ENCODE measurements at regions not wholly inside any gene's neighbourhood (a gene's known extent, or its start where the extent isn't known, plus 50 kb on each side); places are given as distances from the start of the nearest gene placed in this dataset.

GRCh38 chr20:11452326-11452725 lies 465.4 kb upstream of the BTBD3 start:
- H3K4me2 ChIP-seq = no peak overlapping the region
- H3K36me3 ChIP-seq (ENCODE audit: insufficient read depth) = no peaks in the 10 kb centered on the region
- no peaks in the 10 kb centered on the region for H3K79me2 ChIP-seq (ENCODE audit: insufficient read depth, low read depth)
- no peak overlapping the region for H2AFZ ChIP-seq (ENCODE audit: low read depth)
- H3K27me3 ChIP-seq (ENCODE audit: insufficient read depth, low read depth) = no peaks in the 10 kb centered on the region
- no peak for TF ChIP-seq CTCF (conservative IDR thresholded peaks at IDR 0.05; ENCODE audit: low read depth, low read length)
- no peak overlapping the region for H3K27ac ChIP-seq
- no peaks in the 10 kb centered on the region for H4K20me1 ChIP-seq (ENCODE audit: insufficient read depth)
- H3K4me3 ChIP-seq (IDR thresholded peaks at IDR 0.05; ENCODE audit: insufficient read depth, low read depth, low read length) = no peak overlapping the region
- no peaks in the 10 kb centered on the region for H3K4me1 ChIP-seq (ENCODE audit: low read depth, poor library complexity, severe bottlenecking)
- H3K9ac ChIP-seq = no peak overlapping the region

- H3K27me3 ChIP-seq (ENCODE audit: insufficient read depth, low read depth) = no peaks in the 10 kb centered on the region
- no peak for TF ChIP-seq CTCF (conservative IDR thresholded peaks at IDR 0.05; ENCODE audit: low read depth, low read length)
- no peak overlapping the region for H3K4me2 ChIP-seq
- H3K4me1 ChIP-seq (ENCODE audit: low read depth, poor library complexity, severe bottlenecking) = no peaks in the 10 kb centered on the region
- H3K4me3 ChIP-seq (IDR thresholded peaks at IDR 0.05; ENCODE audit: insufficient read depth, low read depth, low read length) = no peak overlapping the region
- H3K79me2 ChIP-seq (ENCODE audit: insufficient read depth, low read depth) = no peaks in the 10 kb centered on the region
- H3K9ac ChIP-seq = no peak overlapping the region
- H4K20me1 ChIP-seq (ENCODE audit: insufficient read depth) = no peaks in the 10 kb centered on the region
- H3K27ac ChIP-seq = no peak overlapping the region
- H2AFZ ChIP-seq (ENCODE audit: low read depth) = no peak overlapping the region
- no peaks in the 10 kb centered on the region for H3K36me3 ChIP-seq (ENCODE audit: insufficient read depth)
These were observed 464.3 kb upstream of the BTBD3 start for GRCh38 chr20:11453430-11453829.

GRCh38 chr20:11454966-11455799 lies 462.5 kb upstream of the BTBD3 start:
- H3K4me2 ChIP-seq = no peak overlapping the region
- no peak overlapping the region for H3K9ac ChIP-seq
- H3K27ac ChIP-seq = no peak overlapping the region

GRCh38 chr20:11457488-11457887 lies 460.2 kb upstream of the BTBD3 start:
- no peaks in the 10 kb centered on the region for H4K20me1 ChIP-seq (ENCODE audit: insufficient read depth)
- no peak for TF ChIP-seq CTCF (conservative IDR thresholded peaks at IDR 0.05; ENCODE audit: low read depth, low read length)
- no peaks in the 10 kb centered on the region for H3K4me1 ChIP-seq (ENCODE audit: low read depth, poor library complexity, severe bottlenecking)

More at GRCh38 chr20:11454966-11455799, 462.5 kb upstream of the BTBD3 start:
- Histone ChIP-seq H3K4me3 (IDR thresholded peaks at IDR 0.05; ENCODE audit: insufficient read depth, low read depth, low read length) (no peak overlapping the region), H4K20me1 (ENCODE audit: insufficient read depth) (no peaks in the 10 kb centered on the region), H3K27me3 (ENCODE audit: insufficient read depth, low read depth) (no peaks in the 10 kb centered on the region), H2AFZ (ENCODE audit: low read depth) (no peak overlapping the region), H3K79me2 (ENCODE audit: insufficient read depth, low read depth) (no peaks in the 10 kb centered on the region), H3K4me1 (ENCODE audit: low read depth, poor library complexity, severe bottlenecking) (no peaks in the 10 kb centered on the region), H3K36me3 (ENCODE audit: insufficient read depth) (no peaks in the 10 kb centered on the region)
- TF ChIP-seq CTCF (conservative IDR thresholded peaks at IDR 0.05; ENCODE audit: low read depth, low read length) = no peak

More at GRCh38 chr20:11457488-11457887, 460.2 kb upstream of the BTBD3 start:
- Histone ChIP-seq H3K79me2 (ENCODE audit: insufficient read depth, low read depth) (no peaks in the 10 kb centered on the region), H3K36me3 (ENCODE audit: insufficient read depth) (no peaks in the 10 kb centered on the region), H3K4me2 (no peak overlapping the region), H3K27me3 (ENCODE audit: insufficient read depth, low read depth) (no peaks in the 10 kb centered on the region), H2AFZ (ENCODE audit: low read depth) (no peak overlapping the region), H3K27ac (no peak overlapping the region), H3K9ac (no peak overlapping the region), H3K4me3 (IDR thresholded peaks at IDR 0.05; ENCODE audit: insufficient read depth, low read depth, low read length) (no peak overlapping the region)

Measured in KMS-11 (cell line).